ENCODE measurements at regions not wholly inside any gene's neighbourhood (a gene's known extent, or its start where the extent isn't known, plus 50 kb on each side); places are given as distances from the start of the nearest gene placed in this dataset.

- DNase-seq (ENCODE audit: low read depth) (no peak), FAIRE-seq (no peak)
- Mint-ChIP-seq H3K27ac (ENCODE audit: unreplicated experiment) (no peak overlapping the region), H3K4me3 (ENCODE audit: unreplicated experiment) (no peak overlapping the region), H3K9me3 (ENCODE audit: unreplicated experiment) (peaks cover 5% of the 10 kb centered on the region), H3K36me3 (ENCODE audit: low read depth, unreplicated experiment) (no peaks in the 10 kb centered on the region), H3K4me1 (ENCODE audit: low read depth, unreplicated experiment) (peaks cover 29% of the 10 kb centered on the region), H3K27me3 (ENCODE audit: low read depth, unreplicated experiment) (peaks cover 11% of the 10 kb centered on the region)
- no peaks in the 10 kb centered on the region for H3K36me3 ChIP-seq (ENCODE audit: insufficient read depth, low read length)
- no peak overlapping the region for H2AFZ ChIP-seq (ENCODE audit: low read depth, low read length)
- H3K9ac ChIP-seq (ENCODE audit: low read length) = no peak overlapping the region
- no peaks in the 10 kb centered on the region for H4K20me1 ChIP-seq (ENCODE audit: insufficient read depth, low read length)
- H3K9me3 ChIP-seq (ENCODE audit: insufficient read depth, low read depth, low read length) = peaks cover 4% of the 10 kb centered on the region
- no peak overlapping the region for H3K4me2 ChIP-seq (ENCODE audit: low read length)
- no peak for TF ChIP-seq EZH2 (IDR thresholded peaks at IDR 0.05; ENCODE audit: insufficient read depth, low read length)
- TF ChIP-seq CTCF (IDR thresholded peaks at IDR 0.05; ENCODE audit: insufficient read depth, low read depth, low read length) = no peak
- H3K4me1 ChIP-seq (ENCODE audit: insufficient read depth, low read length) = no peaks in the 10 kb centered on the region
- no peak overlapping the region for H3K4me3 ChIP-seq (ENCODE audit: insufficient read depth, low read depth, low read length)
- no peak overlapping the region for H3K27ac ChIP-seq (ENCODE audit: low read depth, low read length)
- no peaks in the 10 kb centered on the region for H3K79me2 ChIP-seq (ENCODE audit: insufficient read depth, low read length)
- no peaks in the 10 kb centered on the region for H3K27me3 ChIP-seq (ENCODE audit: insufficient read depth, low read length)
Observed at GRCh38 chr15:93319121-93319814, 230.3 kb upstream of the RGMA start.

GRCh38 chr15:93317772-93318171, 228.8 kb upstream of the RGMA start:
- no peaks in the 10 kb centered on the region for H3K27me3 ChIP-seq (ENCODE audit: insufficient read depth, low read length)
- H3K4me3 ChIP-seq (ENCODE audit: insufficient read depth, low read depth, low read length) = no peak overlapping the region
- no peak overlapping the region for H3K27ac Mint-ChIP-seq (ENCODE audit: unreplicated experiment)
- H3K27me3 Mint-ChIP-seq (ENCODE audit: low read depth, unreplicated experiment) = peaks cover 11% of the 10 kb centered on the region
- FAIRE-seq (no peak), DNase-seq (ENCODE audit: low read depth) (no peak)
- H4K20me1 ChIP-seq (ENCODE audit: insufficient read depth, low read length) = no peaks in the 10 kb centered on the region
- H3K9me3 ChIP-seq (ENCODE audit: insufficient read depth, low read depth, low read length) = peaks cover 4% of the 10 kb centered on the region
- no peaks in the 10 kb centered on the region for H3K36me3 Mint-ChIP-seq (ENCODE audit: low read depth, unreplicated experiment)
- peaks cover 22% of the 10 kb centered on the region for H3K4me1 Mint-ChIP-seq (ENCODE audit: low read depth, unreplicated experiment)
- TF ChIP-seq CTCF (IDR thresholded peaks at IDR 0.05; ENCODE audit: insufficient read depth, low read depth, low read length) (no peak), EZH2 (IDR thresholded peaks at IDR 0.05; ENCODE audit: insufficient read depth, low read length) (no peak)
- H3K4me3 Mint-ChIP-seq (ENCODE audit: unreplicated experiment) = no peak overlapping the region
- no peaks in the 10 kb centered on the region for H3K4me1 ChIP-seq (ENCODE audit: insufficient read depth, low read length)
- no peak overlapping the region for H3K27ac ChIP-seq (ENCODE audit: low read depth, low read length)
- H3K79me2 ChIP-seq (ENCODE audit: insufficient read depth, low read length) = no peaks in the 10 kb centered on the region
- H3K4me2 ChIP-seq (ENCODE audit: low read length) = no peak overlapping the region
- no peaks in the 10 kb centered on the region for H3K36me3 ChIP-seq (ENCODE audit: insufficient read depth, low read length)
- peaks cover 3% of the 10 kb centered on the region for H3K9me3 Mint-ChIP-seq (ENCODE audit: unreplicated experiment)
- no peak overlapping the region for H2AFZ ChIP-seq (ENCODE audit: low read depth, low read length)
- no peak overlapping the region for H3K9ac ChIP-seq (ENCODE audit: low read length)

- peaks cover 3% of the 10 kb centered on the region for H3K9me3 Mint-ChIP-seq (ENCODE audit: unreplicated experiment)
- no peak overlapping the region for H3K4me3 Mint-ChIP-seq (ENCODE audit: unreplicated experiment)
- no peak overlapping the region for H3K27ac Mint-ChIP-seq (ENCODE audit: unreplicated experiment)
- Histone ChIP-seq H3K4me1 (ENCODE audit: insufficient read depth, low read length) (no peaks in the 10 kb centered on the region), H3K79me2 (ENCODE audit: insufficient read depth, low read length) (no peaks in the 10 kb centered on the region), H2AFZ (ENCODE audit: low read depth, low read length) (no peak overlapping the region), H3K9ac (ENCODE audit: low read length) (no peak overlapping the region), H3K36me3 (ENCODE audit: insufficient read depth, low read length) (no peaks in the 10 kb centered on the region), H3K27me3 (ENCODE audit: insufficient read depth, low read length) (no peaks in the 10 kb centered on the region), H3K27ac (ENCODE audit: low read depth, low read length) (no peak overlapping the region), H4K20me1 (ENCODE audit: insufficient read depth, low read length) (no peaks in the 10 kb centered on the region), H3K4me2 (ENCODE audit: low read length) (no peak overlapping the region), H3K4me3 (ENCODE audit: insufficient read depth, low read depth, low read length) (no peak overlapping the region), H3K9me3 (ENCODE audit: insufficient read depth, low read depth, low read length) (peaks cover 4% of the 10 kb centered on the region)
- FAIRE-seq (no peak), DNase-seq (ENCODE audit: low read depth) (no peak)
- no peak for TF ChIP-seq EZH2 (IDR thresholded peaks at IDR 0.05; ENCODE audit: insufficient read depth, low read length)
- TF ChIP-seq CTCF (IDR thresholded peaks at IDR 0.05; ENCODE audit: insufficient read depth, low read depth, low read length) = no peak
- H3K36me3 Mint-ChIP-seq (ENCODE audit: low read depth, unreplicated experiment) = no peaks in the 10 kb centered on the region
- peaks cover 13% of the 10 kb centered on the region for H3K27me3 Mint-ChIP-seq (ENCODE audit: low read depth, unreplicated experiment)
- H3K4me1 Mint-ChIP-seq (ENCODE audit: low read depth, unreplicated experiment) = peaks cover 5% of the 10 kb centered on the region
Observed at GRCh38 chr15:93314245-93314644, 225.2 kb upstream of the RGMA start.
